K562 (cell line): ENCODE measurements at regions not wholly inside any gene's neighbourhood (a gene's known extent, or its start where the extent isn't known, plus 50 kb on each side); places are given as distances from the start of the nearest gene placed in this dataset.

Experiments used
- ATAC-seq: fragments of 200-7000 bp; cut with Tn5 transposase; 3 replicates; pipeline ENCODE4 v1.9.1; 2020; ENCODE audit warnings: moderate library complexity
- BruUV-seq: library from RNA; stranded (reverse); fragments of 400-500 nt; replicated peaks from 2 replicates; lab custom pipeline; 2021; lab: Mats Ljungman, UMichigan
- CTCF ChIA-PET: fragments of 300-600 bp; formaldehyde crosslinking; extraction: SDS; loops from one replicate; lab custom pipeline; 2021; ENCODE audit warnings: low intra/inter-chr PET ratio; lab: Yijun Ruan, JAX
- POLR2A ChIA-PET: fragments of 300-600, 350-650 bp; sonication (Branson Sonifier 250); formaldehyde crosslinking; extraction: SDS; loops from one replicate; lab custom pipeline; 2021; ENCODE audit warnings: antibody characterized with exemption, inconsistent platforms; lab: Yijun Ruan, JAX
- DNase-seq, 4 experiments: peaks; one replicate each; pipeline versions ENCODE4 v3.0.0 to v3.0.0-alpha.2; 2011 to 2018; ENCODE audit warnings: low spot score in 3 of 4, mixed read lengths in 3 of 4; ENCODE audit errors: extremely low read depth in 1 of 4
- FAIRE-seq: peaks from 2 replicates; lab custom pipeline; 2011; peaks lifted over from hg19 to GRCh38; lab: Jason Lieb, UNC
- H2AFZ ChIP-seq: 2 replicates; pipeline ENCODE4 v1.6.0; 2011; ENCODE audit warnings: low read depth, low read length, control low read depth, inconsistent platforms
- H3K27ac ChIP-seq: fragments of 200-600 bp; 3 replicates; pipeline ENCODE4 v1.8.0; 2011; ENCODE audit warnings: low read depth, mild to moderate bottlenecking, control low read depth, inconsistent platforms, low read length, moderate library complexity, mixed read lengths; ENCODE audit errors: extremely low read depth
- H3K27me3 ChIP-seq, 2 experiments: fragments of 300-600 bp in 1 of 2; 2 replicates in 1 of 2; 3 replicates in 1 of 2; pipeline versions ENCODE4 v1.6.0 to v1.8.0; 2011; ENCODE audit warnings: inconsistent platforms in 2 of 2, low read length in 2 of 2, mild to moderate bottlenecking in 1 of 2, mixed read lengths in 1 of 2, moderate library complexity in 1 of 2; ENCODE audit not compliant: control insufficient read depth in 2 of 2, insufficient read depth in 2 of 2
- H3K36me3 ChIP-seq: fragments of 300-600 bp; 3 replicates; pipeline ENCODE4 v1.8.0; 2011; ENCODE audit warnings: mild to moderate bottlenecking, low read length, inconsistent platforms; ENCODE audit not compliant: control insufficient read depth, insufficient read depth
- H3K4me1 ChIP-seq, 2 experiments: fragments of 200-600 bp in 1 of 2; replicated peaks in 1 of 2; 2 replicates in 1 of 2; 3 replicates in 1 of 2; pipeline versions ENCODE4 v1.5.1 to v1.8.0; 2011; ENCODE audit warnings: inconsistent platforms in 2 of 2, low read length in 2 of 2, mild to moderate bottlenecking in 1 of 2, mixed read lengths in 1 of 2, moderate library complexity in 1 of 2; ENCODE audit not compliant: control insufficient read depth in 2 of 2, insufficient read depth in 2 of 2
- H3K4me2 ChIP-seq: 2 replicates; pipeline ENCODE4 v1.6.1; 2011; ENCODE audit warnings: low read length, control low read depth, inconsistent platforms, mixed read lengths; ENCODE audit not compliant: insufficient read depth
- H3K4me3 ChIP-seq: fragments of 200-600 bp; sonication (generic), shearing (Covaris generic); 2 replicates; pipeline ENCODE4 v1.5.1; 2016; ENCODE audit warnings: control low read depth, inconsistent platforms
- H3K79me2 ChIP-seq: fragments of 200-600 bp; 3 replicates; pipeline ENCODE4 v1.8.0; 2011; ENCODE audit warnings: low read length, inconsistent platforms; ENCODE audit not compliant: control insufficient read depth, insufficient read depth
- H3K9ac ChIP-seq, 2 experiments: 2 replicates each; pipeline versions ENCODE4 v1.6.0 to v1.6.1; 2011; ENCODE audit warnings: low read depth in 2 of 2, low read length in 2 of 2, control low read depth in 1 of 2, inconsistent platforms in 1 of 2, mild to moderate bottlenecking in 1 of 2, mixed read lengths in 1 of 2; ENCODE audit not compliant: insufficient read depth in 1 of 2
- H3K9me1 ChIP-seq: one replicate; pipeline ENCODE4 v1.6.0; 2011; ENCODE audit warnings: inconsistent platforms, mild to moderate bottlenecking, low read length, moderate library complexity; ENCODE audit not compliant: control insufficient read depth, insufficient read depth
- H3K9me3 ChIP-seq: replicated peaks from 2 replicates; pipeline ENCODE4 v1.5.1; 2011; ENCODE audit warnings: low read depth, low read length, inconsistent platforms; ENCODE audit not compliant: control insufficient read depth, insufficient read depth
- H4K20me1 ChIP-seq: replicated peaks from 2 replicates; pipeline ENCODE4 v1.6.1; 2011; ENCODE audit warnings: low read length, inconsistent platforms, mixed read lengths; ENCODE audit not compliant: control insufficient read depth, insufficient read depth
- CBX1 ChIP-seq: sonication (generic); IDR thresholded peaks from 2 replicates; pipeline ENCODE4 v1.6.1; 2016; ENCODE audit warnings: antibody characterized with exemption, low read depth, mild to moderate bottlenecking
- L3MBTL2 ChIP-seq: fragments of 450-650 bp; IDR thresholded peaks from 2 replicates; pipeline ENCODE4 v1.6.1; 2016; ENCODE audit warnings: mild to moderate bottlenecking, moderate library complexity
- NEUROD1 ChIP-seq: fragments of 150-350 bp; IDR thresholded peaks from 2 replicates; pipeline ENCODE4 v1.6.1; 2014; ENCODE audit warnings: borderline replicate concordance, low read length, low read depth; ENCODE audit not compliant: partially characterized antibody
- NFIC ChIP-seq: fragments of 450-650 bp; IDR thresholded peaks from 2 replicates; pipeline ENCODE4 v1.6.1; 2017; ENCODE audit warnings: mild to moderate bottlenecking, inconsistent platforms
- NR1H2 ChIP-seq: sonication (generic); formaldehyde crosslinking; IDR thresholded peaks from 2 replicates; pipeline ENCODE4 v1.4.0; 2020; ENCODE audit warnings: mild to moderate bottlenecking, missing genetic modification reagents
- RBM25 ChIP-seq: fragments of 200-400 bp; formaldehyde crosslinking; IDR thresholded peaks from 2 replicates; pipeline ENCODE4 v1.6.1; 2018; ENCODE audit warnings: low read length, low read depth, moderate library complexity; ENCODE audit not compliant: severe bottlenecking
- SMC3 ChIP-seq: conservative IDR thresholded peaks from 2 replicates; pipeline ENCODE4 v1.6.1; 2011; ENCODE audit warnings: low read depth, low read length, improper control_type of control experiment; ENCODE audit not compliant: insufficient read depth
- SP1 ChIP-seq: sonication (generic); formaldehyde crosslinking; IDR thresholded peaks from 2 replicates; pipeline ENCODE4 v1.8.1; 2022; ENCODE audit warnings: mild to moderate bottlenecking, missing genetic modification reagents
- ZNF140 ChIP-seq: fragments of 250-450 bp; sonication (Bioruptor Pico); IDR thresholded peaks from 2 replicates; pipeline ENCODE4 v1.8.0; 2021; ENCODE audit warnings: moderate library complexity, mild to moderate bottlenecking, inconsistent platforms
- WGBS: fragments of 100-300 bp; shearing (Covaris generic); methylation state at CpG from one replicate; pipeline ENCODE4 v1.1.6; 2016; ENCODE audit warnings: low coverage, mixed read lengths; ENCODE audit not compliant: insufficient coverage; ENCODE audit errors: missing lambda C conversion rate; 5-methylcytosine and 5-hydroxymethylcytosine counted together
- in situ Hi-C: fragments of 300-500 bp; cut with MboI; formaldehyde crosslinking; loops from 4 replicates; pipeline ENCODE4 v1.15.0; 2018; ENCODE audit warnings: inconsistent platforms, mixed read lengths
- intact Hi-C: fragments of 100-400 bp; cut with micrococcal nuclease; formaldehyde crosslinking; loops from 2 replicates; pipeline ENCODE4 v1.14.2; 2022
- TF ChIP-seq, protein P1 (sequence below), 2 experiments: fragments of 200-800 bp in 1 of 2; sonication (Bioruptor generic) in 1 of 2; sonication (generic) in 1 of 2; formaldehyde crosslinking in 1 of 2; IDR thresholded peaks in 1 of 2; conservative IDR thresholded peaks in 1 of 2; 2 replicates each; pipeline versions ENCODE4 v1.5.0 to v1.6.1; 2016 to 2020; ENCODE audit warnings: missing compliant biosample characterization in 1 of 2, missing genetic modification characterization in 1 of 2, missing genetic modification reagents in 1 of 2
- TF ChIP-seq, protein P2 (sequence below): fragments of 250-450 bp; sonication (Bioruptor Pico); IDR thresholded peaks from 2 replicates; pipeline ENCODE4 v1.5.0; 2022; ENCODE audit warnings: mild to moderate bottlenecking
- TF ChIP-seq, protein P3 (sequence below): sonication (generic); formaldehyde crosslinking; IDR thresholded peaks from 2 replicates; pipeline ENCODE4 v1.8.0; 2023; ENCODE audit warnings: missing genetic modification reagents, mild to moderate bottlenecking, borderline replicate concordance

DNA sequence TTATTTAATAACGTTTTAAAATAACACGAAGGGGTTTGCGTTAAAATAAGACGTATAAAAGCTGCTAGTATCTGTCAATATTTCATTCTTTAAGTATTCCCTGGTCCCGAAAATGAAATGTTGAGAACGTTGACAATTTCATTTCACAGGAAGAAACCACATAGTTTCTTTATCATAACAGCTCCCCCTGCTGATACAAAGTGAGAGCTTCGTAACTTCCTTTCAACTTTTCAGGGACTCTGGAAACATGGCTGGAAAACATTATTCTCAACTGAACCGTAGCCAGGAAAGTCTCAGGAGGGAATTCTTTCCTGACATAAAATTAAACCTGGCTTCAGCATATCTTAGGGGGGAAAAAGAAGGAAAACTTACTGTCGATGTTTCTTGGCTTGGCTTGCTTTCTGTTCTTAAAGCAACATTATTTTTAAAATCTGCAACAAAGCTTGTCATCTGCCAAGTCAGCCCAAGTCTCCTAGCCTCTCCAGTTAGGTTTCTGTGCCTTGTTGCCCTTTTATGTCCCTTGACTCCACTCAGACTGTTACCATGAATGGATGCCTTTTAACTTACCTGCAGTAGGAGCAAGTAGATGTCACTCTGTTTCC, 122.9 kb upstream of the DAB2 start:
- ChIA-PET POLR2A (interaction anchor here (0.7 to 1.5 kb wide), 6 partner anchors 89 to 243 kb away, joined by 3 to 7 read pairs (median 4); partner anchors contain the start of gene DAB2), CTCF (interaction anchor here (0.8 to 2.2 kb wide), 5 partner anchors 138 to 398 kb away, joined by 3 to 27 read pairs (median 4); no protein-coding TSS in a partner anchor)
- H3K27me3 ChIP-seq, result peaks cover 3 to 4% of the 10 kb centered on the region in 2 experiments; a peak in 2 of 5 replicates
- H3K4me1 ChIP-seq, result peaks cover 0 to 8% of the 10 kb centered on the region in 2 experiments; a peak in 2 of 5 replicates
- intact Hi-C loops, result loop anchor here (1.0 to 5.0 kb wide), 3 partner anchors 171 to 400 kb away; partner anchors contain the start of gene FYB1
- no peaks in the 10 kb centered on the region for H3K79me2 ChIP-seq
- no peak overlapping the region for H3K4me3 ChIP-seq
- no peak overlapping the region for H3K4me2 ChIP-seq
- in situ Hi-C loops, result no loop called here
- H3K9me1 ChIP-seq, result no peaks in the 10 kb centered on the region
- FAIRE-seq, result peak; percentile 89
- no peak overlapping the region for H3K27ac ChIP-seq
- H3K36me3 ChIP-seq, result no peaks in the 10 kb centered on the region
- H2AFZ ChIP-seq, result no peak overlapping the region; the same call in 1 of the 2 replicates
- H4K20me1 ChIP-seq, result no peaks in the 10 kb centered on the region
- under 1% methylated on average over 9 of the region's 9 CpGs for WGBS
- DNase-seq, result peak; percentile 32 to 63 (median 46)
- H3K9ac ChIP-seq, result no peak overlapping the region
- peak; percentile 83 for ATAC-seq
- H3K9me3 ChIP-seq, result no peaks in the 10 kb centered on the region
- BruUV-seq, result no TSS peak
- TF ChIP-seq NEUROD1 (no peak), RBM25 (no peak), ZNF140 (CRISPR knock-in tag) (no peak), CBX1 (no peak), SP1 (CRISPR knock-in tag) (no peak), L3MBTL2 (no peak), SMC3 (peak; percentile 65), NFIC (no peak), NR1H2 (CRISPR knock-in tag) (no peak)
- TF ChIP-seq, protein P1, sequence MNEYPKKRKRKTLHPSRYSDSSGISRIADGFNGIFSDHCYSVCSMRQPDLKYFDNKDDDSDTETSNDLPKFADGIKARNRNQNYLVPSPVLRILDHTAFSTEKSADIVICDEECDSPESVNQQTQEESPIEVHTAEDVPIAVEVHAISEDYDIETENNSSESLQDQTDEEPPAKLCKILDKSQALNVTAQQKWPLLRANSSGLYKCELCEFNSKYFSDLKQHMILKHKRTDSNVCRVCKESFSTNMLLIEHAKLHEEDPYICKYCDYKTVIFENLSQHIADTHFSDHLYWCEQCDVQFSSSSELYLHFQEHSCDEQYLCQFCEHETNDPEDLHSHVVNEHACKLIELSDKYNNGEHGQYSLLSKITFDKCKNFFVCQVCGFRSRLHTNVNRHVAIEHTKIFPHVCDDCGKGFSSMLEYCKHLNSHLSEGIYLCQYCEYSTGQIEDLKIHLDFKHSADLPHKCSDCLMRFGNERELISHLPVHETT (CRISPR knock-in tag; conservative IDR thresholded peaks at IDR 0.05 in 1 of 2, IDR thresholded peaks at IDR 0.05 in 1 of 2), result no peak
- TF ChIP-seq, protein P2, sequence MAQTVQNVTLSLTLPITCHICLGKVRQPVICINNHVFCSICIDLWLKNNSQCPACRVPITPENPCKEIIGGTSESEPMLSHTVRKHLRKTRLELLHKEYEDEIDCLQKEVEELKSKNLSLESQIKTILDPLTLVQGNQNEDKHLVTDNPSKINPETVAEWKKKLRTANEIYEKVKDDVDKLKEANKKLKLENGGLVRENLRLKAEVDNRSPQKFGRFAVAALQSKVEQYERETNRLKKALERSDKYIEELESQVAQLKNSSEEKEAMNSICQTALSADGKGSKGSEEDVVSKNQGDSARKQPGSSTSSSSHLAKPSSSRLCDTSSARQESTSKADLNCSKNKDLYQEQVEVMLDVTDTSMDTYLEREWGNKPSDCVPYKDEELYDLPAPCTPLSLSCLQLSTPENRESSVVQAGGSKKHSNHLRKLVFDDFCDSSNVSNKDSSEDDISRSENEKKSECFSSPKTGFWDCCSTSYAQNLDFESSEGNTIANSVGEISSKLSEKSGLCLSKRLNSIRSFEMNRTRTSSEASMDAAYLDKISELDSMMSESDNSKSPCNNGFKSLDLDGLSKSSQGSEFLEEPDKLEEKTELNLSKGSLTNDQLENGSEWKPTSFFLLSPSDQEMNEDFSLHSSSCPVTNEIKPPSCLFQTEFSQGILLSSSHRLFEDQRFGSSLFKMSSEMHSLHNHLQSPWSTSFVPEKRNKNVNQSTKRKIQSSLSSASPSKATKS, result no peak
- TF ChIP-seq, protein P3, sequence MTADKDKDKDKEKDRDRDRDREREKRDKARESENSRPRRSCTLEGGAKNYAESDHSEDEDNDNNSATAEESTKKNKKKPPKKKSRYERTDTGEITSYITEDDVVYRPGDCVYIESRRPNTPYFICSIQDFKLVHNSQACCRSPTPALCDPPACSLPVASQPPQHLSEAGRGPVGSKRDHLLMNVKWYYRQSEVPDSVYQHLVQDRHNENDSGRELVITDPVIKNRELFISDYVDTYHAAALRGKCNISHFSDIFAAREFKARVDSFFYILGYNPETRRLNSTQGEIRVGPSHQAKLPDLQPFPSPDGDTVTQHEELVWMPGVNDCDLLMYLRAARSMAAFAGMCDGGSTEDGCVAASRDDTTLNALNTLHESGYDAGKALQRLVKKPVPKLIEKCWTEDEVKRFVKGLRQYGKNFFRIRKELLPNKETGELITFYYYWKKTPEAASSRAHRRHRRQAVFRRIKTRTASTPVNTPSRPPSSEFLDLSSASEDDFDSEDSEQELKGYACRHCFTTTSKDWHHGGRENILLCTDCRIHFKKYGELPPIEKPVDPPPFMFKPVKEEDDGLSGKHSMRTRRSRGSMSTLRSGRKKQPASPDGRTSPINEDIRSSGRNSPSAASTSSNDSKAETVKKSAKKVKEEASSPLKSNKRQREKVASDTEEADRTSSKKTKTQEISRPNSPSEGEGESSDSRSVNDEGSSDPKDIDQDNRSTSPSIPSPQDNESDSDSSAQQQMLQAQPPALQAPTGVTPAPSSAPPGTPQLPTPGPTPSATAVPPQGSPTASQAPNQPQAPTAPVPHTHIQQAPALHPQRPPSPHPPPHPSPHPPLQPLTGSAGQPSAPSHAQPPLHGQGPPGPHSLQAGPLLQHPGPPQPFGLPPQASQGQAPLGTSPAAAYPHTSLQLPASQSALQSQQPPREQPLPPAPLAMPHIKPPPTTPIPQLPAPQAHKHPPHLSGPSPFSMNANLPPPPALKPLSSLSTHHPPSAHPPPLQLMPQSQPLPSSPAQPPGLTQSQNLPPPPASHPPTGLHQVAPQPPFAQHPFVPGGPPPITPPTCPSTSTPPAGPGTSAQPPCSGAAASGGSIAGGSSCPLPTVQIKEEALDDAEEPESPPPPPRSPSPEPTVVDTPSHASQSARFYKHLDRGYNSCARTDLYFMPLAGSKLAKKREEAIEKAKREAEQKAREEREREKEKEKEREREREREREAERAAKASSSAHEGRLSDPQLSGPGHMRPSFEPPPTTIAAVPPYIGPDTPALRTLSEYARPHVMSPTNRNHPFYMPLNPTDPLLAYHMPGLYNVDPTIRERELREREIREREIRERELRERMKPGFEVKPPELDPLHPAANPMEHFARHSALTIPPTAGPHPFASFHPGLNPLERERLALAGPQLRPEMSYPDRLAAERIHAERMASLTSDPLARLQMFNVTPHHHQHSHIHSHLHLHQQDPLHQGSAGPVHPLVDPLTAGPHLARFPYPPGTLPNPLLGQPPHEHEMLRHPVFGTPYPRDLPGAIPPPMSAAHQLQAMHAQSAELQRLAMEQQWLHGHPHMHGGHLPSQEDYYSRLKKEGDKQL, result no peak
